CD4-positive, alpha-beta memory T cell (primary cell): ENCODE measurements at regions not wholly inside any gene's neighbourhood (a gene's known extent, or its start where the extent isn't known, plus 50 kb on each side); places are given as distances from the start of the nearest gene placed in this dataset.

Experiments
- CTCF ChIA-PET: fragments of 350-600 bp; sonication (Branson Sonifier 250); formaldehyde crosslinking; loops from one replicate; lab custom pipeline; 2021; ENCODE audit warnings: inconsistent platforms; ENCODE audit not compliant: partially characterized antibody; lab: Charles Lee
- POLR2A ChIA-PET: fragments of 350-600 bp; sonication (Branson Sonifier 250); formaldehyde crosslinking; loops from one replicate; lab custom pipeline; 2021; ENCODE audit not compliant: partially characterized antibody; lab: Charles Lee
- DNase-seq, 5 donors: peaks; one replicate each; pipeline versions ENCODE4 v3.0.0 to v3.0.0-alpha.2; 2020 to 2022; ENCODE audit warnings: mixed read lengths in 1 of 5
- H3K27ac ChIP-seq: one replicate; pipeline ENCODE4 v1.7.0; 2013; ENCODE audit warnings: low read depth, low read length
- H3K27me3 ChIP-seq: 2 replicates; pipeline ENCODE4 v1.7.0; 2013; ENCODE audit warnings: mild to moderate bottlenecking, low read length, moderate library complexity; ENCODE audit not compliant: insufficient read depth
- H3K36me3 ChIP-seq: 2 replicates; pipeline ENCODE4 v1.7.0; 2013; ENCODE audit warnings: mild to moderate bottlenecking, low read length, moderate library complexity; ENCODE audit not compliant: insufficient read depth
- H3K4me1 ChIP-seq: 2 replicates; pipeline ENCODE4 v1.7.0; 2013; ENCODE audit warnings: mild to moderate bottlenecking, low read length, moderate library complexity; ENCODE audit not compliant: insufficient read depth
- H3K4me3 ChIP-seq, 2 donors: one replicate each; pipeline ENCODE4 v1.7.0; 2013; ENCODE audit warnings: low read length in 2 of 2, mild to moderate bottlenecking in 1 of 2
- H3K9me3 ChIP-seq, 2 donors: one replicate each; pipeline ENCODE4 v1.7.0; 2013; ENCODE audit warnings: low read length in 2 of 2, control low read depth in 1 of 2; ENCODE audit not compliant: control insufficient read depth in 1 of 2
- H3K27ac Mint-ChIP-seq, 7 donors: one replicate each; pipeline ENCODE4 v1.8.0; 2020 to 2021; ENCODE audit warnings: mixed read lengths in 7 of 7, mild to moderate bottlenecking in 6 of 7, inconsistent platforms in 3 of 7, moderate library complexity in 3 of 7
- H3K27me3 Mint-ChIP-seq, 2 donors: one replicate each; pipeline ENCODE4 v1.8.0; 2020 to 2021; ENCODE audit warnings: mixed read lengths in 2 of 2
- H3K36me3 Mint-ChIP-seq, 2 donors: one replicate each; pipeline ENCODE4 v1.8.0; 2020 to 2021; ENCODE audit warnings: mixed read lengths in 2 of 2, inconsistent platforms in 1 of 2, mild to moderate bottlenecking in 1 of 2
- H3K4me1 Mint-ChIP-seq, 4 donors: one replicate each; pipeline ENCODE4 v1.8.0; 2020 to 2021; ENCODE audit warnings: mixed read lengths in 4 of 4, mild to moderate bottlenecking in 1 of 4
- H3K4me3 Mint-ChIP-seq, 8 donors: one replicate each; pipeline ENCODE4 v1.8.0; 2020 to 2021; ENCODE audit warnings: mixed read lengths in 8 of 8, mild to moderate bottlenecking in 7 of 8, moderate library complexity in 6 of 8, inconsistent platforms in 3 of 8
- H3K9me3 Mint-ChIP-seq, 8 donors: one replicate each; pipeline ENCODE4 v1.8.0; 2020 to 2021; ENCODE audit warnings: mixed read lengths in 8 of 8, mild to moderate bottlenecking in 5 of 8, inconsistent platforms in 3 of 8, moderate library complexity in 1 of 8
- intact Hi-C: fragments of 100-400 bp; cut with micrococcal nuclease; formaldehyde crosslinking; loops from one replicate; pipeline ENCODE4 v1.15.1; 2023

DNA sequence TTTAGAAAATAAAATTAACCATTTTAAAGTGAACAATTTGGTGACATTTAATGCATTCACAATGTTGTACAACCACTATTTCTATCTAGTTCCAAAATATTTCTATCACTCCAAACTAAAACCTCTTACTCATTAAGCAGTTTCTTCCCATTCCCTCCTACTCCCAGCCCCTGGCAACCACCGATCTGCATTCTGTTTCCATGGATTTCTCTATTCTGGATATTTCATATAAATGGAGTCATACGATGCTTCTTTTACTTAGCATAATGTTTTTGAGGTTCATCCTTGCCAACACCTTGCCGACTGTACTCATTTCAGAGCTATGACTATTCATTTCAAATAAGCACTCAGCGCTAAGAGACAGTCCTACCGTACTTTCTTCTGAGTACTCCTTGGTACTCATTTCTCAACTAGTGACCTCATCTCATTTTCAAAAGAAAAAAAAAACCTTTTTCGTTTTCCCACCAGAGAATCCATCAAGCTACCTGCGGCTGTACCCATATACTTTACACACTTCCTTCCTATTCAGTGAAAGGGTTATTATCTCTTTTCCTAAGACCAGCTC is 259.2 kb downstream of the UTRN start:
- CTCF ChIA-PET: no interaction called here
- POLR2A ChIA-PET: interaction anchor here (0.6 kb wide), 1 partner anchor 178 kb away, joined by 3 read pairs; no protein-coding TSS in a partner anchor
- intact Hi-C loops: no loop called here
- H3K27ac ChIP-seq: no peak overlapping the region
- H3K36me3 ChIP-seq: peaks cover 41% of the 10 kb centered on the region
- H3K4me3 Mint-ChIP-seq: peak overlapping the region in 1 of 8 donors; percentile 15
- H3K4me1 ChIP-seq: no peaks in the 10 kb centered on the region
- H3K4me1 Mint-ChIP-seq: peaks cover 4 to 22% (median 10%) of the 10 kb centered on the region in 4 donors
- no peak overlapping the region for H3K4me3 ChIP-seq
- peaks cover 69 to 78% of the 10 kb centered on the region in 2 donors for H3K36me3 Mint-ChIP-seq
- no peak for DNase-seq
- no peaks in the 10 kb centered on the region for H3K27me3 ChIP-seq
- H3K27me3 Mint-ChIP-seq: no peaks in the 10 kb centered on the region
- H3K9me3 ChIP-seq: no peaks in the 10 kb centered on the region
- H3K9me3 Mint-ChIP-seq: no peaks in the 10 kb centered on the region
- H3K27ac Mint-ChIP-seq: peak overlapping the region in 6 of 7 donors; percentile 10 to 77 (median 56)

DNA sequence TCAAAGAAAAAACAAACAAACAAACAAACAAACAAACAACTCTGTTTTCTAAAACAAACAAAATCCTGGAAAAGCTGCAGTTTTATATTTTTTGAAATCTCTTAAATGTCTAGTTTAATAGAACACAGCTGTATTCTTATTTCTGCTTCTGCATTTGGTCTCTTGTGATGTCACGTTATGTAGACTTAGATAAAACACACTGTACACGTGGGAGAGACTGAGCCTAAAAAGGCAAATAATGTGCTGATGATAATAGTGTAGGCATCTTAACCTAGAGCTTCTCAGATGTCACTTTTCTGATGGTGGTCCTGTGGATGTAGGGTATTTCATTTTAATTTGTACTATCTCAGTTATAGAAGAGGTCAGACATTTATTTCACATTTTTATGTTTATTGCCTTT is 261.7 kb downstream of the UTRN start:
- H3K27ac ChIP-seq: no peak overlapping the region
- Mint-ChIP-seq H3K36me3 (peaks cover 74 to 81% of the 10 kb centered on the region in 2 donors), H3K9me3 (no peaks in the 10 kb centered on the region), H3K4me3 (no peak overlapping the region), H3K27ac (peak overlapping the region in 1 of 7 donors; percentile 39), H3K27me3 (no peaks in the 10 kb centered on the region), H3K4me1 (peaks cover 4 to 22% (median 12%) of the 10 kb centered on the region in 4 donors)
- no peak overlapping the region for H3K4me3 ChIP-seq
- intact Hi-C loops: no loop called here
- CTCF ChIA-PET: interaction anchor here (1.3 kb wide), 1 partner anchor 232 kb away, joined by 3 read pairs; no protein-coding TSS in a partner anchor
- no peaks in the 10 kb centered on the region for H3K9me3 ChIP-seq
- POLR2A ChIA-PET: interaction anchor here (0.6 kb wide), 1 partner anchor 695 kb away, joined by 3 read pairs; no protein-coding TSS in a partner anchor
- H3K36me3 ChIP-seq: peaks cover 47% of the 10 kb centered on the region
- no peaks in the 10 kb centered on the region for H3K27me3 ChIP-seq
- DNase-seq: no peak
- H3K4me1 ChIP-seq: no peaks in the 10 kb centered on the region

DNA sequence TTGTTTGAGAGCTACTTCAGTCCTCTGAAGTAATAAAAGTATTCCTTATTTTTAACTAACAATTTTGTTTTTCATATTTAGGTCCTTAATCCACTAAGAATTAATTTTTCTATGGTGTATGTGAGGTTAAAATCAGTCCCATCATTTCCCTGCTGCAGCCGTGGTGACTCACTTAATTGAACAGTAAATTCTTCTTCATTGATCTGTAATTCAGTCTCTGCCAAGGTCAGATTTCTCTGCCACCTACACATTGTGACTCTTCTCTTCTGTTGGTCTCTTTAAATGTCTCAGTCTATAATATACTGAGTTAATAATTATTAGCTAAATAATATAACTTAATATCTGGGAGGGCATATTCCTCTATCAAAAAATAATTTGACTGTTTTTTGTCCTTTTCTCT is 262.3 kb downstream of the UTRN start:
- Mint-ChIP-seq H3K4me3 (no peak overlapping the region), H3K4me1 (peaks cover 4 to 20% (median 12%) of the 10 kb centered on the region in 4 donors)

DNA sequence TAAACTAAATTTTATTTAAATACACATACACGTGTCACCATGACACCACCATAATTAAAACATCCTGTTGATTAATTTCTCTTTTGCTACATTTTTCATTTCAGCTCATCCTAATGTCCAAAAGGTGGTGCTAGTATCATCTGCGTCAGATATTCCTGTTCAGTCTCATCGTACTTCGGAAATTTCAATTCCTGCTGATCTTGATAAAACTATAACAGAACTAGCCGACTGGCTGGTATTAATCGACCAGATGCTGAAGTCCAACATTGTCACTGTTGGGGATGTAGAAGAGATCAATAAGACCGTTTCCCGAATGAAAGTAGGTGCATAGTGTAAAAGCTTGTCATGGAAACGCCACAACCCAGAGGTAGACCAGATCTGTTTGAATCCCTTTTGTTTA is 263.4 kb downstream of the UTRN start:
- ChIA-PET POLR2A (no interaction called here), CTCF (no interaction called here)
- H3K27me3 ChIP-seq: no peaks in the 10 kb centered on the region
- Mint-ChIP-seq H3K36me3 (peaks cover 70 to 78% of the 10 kb centered on the region in 2 donors), H3K4me3 (no peak overlapping the region), H3K4me1 (peaks cover 4 to 17% (median 11%) of the 10 kb centered on the region in 4 donors), H3K9me3 (no peaks in the 10 kb centered on the region), H3K27ac (no peak overlapping the region), H3K27me3 (no peaks in the 10 kb centered on the region)
- H3K9me3 ChIP-seq: no peaks in the 10 kb centered on the region
- H3K4me1 ChIP-seq: no peaks in the 10 kb centered on the region
- intact Hi-C loops: no loop called here
- no peak overlapping the region for H3K4me3 ChIP-seq
- H3K27ac ChIP-seq: no peak overlapping the region
- DNase-seq: no peak
- H3K36me3 ChIP-seq: peaks cover 47% of the 10 kb centered on the region

More for the DNA sequence above, 262.3 kb downstream of the UTRN start:
- intact Hi-C loops: no loop called here
- Histone ChIP-seq H3K27ac (no peak overlapping the region), H3K27me3 (no peaks in the 10 kb centered on the region), H3K4me1 (no peaks in the 10 kb centered on the region), H3K9me3 (no peaks in the 10 kb centered on the region), H3K4me3 (no peak overlapping the region), H3K36me3 (peaks cover 47% of the 10 kb centered on the region)
- CTCF ChIA-PET: interaction anchor here (1.3 kb wide), 1 partner anchor 232 kb away, joined by 3 read pairs; no protein-coding TSS in a partner anchor
- no peak for DNase-seq
- Mint-ChIP-seq H3K9me3 (no peaks in the 10 kb centered on the region), H3K36me3 (peaks cover 74 to 81% of the 10 kb centered on the region in 2 donors), H3K27me3 (no peaks in the 10 kb centered on the region), H3K27ac (peak overlapping the region in 2 of 7 donors; percentile 62 to 81)
- POLR2A ChIA-PET: interaction anchor here (0.6 kb wide), 1 partner anchor 695 kb away, joined by 3 read pairs; no protein-coding TSS in a partner anchor

DNA sequence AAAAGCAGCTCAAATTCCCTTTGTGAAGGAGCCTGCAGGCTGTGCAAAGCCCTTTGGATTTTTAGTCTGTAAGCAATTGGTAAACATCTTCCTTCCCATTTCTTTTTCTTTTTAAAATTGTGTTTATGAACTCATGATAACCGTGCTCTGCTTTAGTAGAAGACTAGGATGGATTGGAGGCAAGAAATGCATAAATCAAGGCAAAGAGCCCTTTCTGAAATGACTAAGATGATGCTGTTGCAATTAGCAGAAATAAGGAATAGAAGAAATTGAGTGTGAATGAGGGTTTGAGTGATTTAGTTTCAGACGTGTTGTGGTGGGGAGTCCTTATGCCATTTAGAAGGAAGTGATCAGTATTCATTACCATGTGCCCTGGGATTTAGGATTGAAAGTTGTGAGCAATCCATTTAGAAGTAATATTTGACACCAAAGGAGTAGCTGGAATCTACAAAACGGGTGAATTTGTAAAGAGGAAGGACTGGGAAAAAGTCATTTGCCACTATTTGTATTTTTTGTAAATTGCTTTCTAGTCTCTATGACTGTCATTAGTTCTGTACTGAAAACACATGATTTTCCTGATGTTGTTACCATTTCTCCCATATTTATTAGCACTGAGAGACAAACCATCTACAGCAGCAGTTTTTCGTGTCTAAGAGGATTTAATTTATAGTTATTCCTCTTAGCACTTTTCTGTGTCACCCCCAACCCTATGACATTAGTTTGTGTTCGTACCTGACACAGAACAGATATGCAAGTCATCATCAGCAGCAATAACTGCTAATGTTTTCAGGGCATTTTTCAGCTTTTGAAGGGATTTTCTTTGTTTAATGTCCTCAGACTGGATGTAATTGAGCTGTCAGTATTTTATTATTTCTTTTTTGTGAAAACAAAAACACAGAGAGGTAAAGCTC is 265.0 kb downstream of the UTRN start:
- peaks cover 41% of the 10 kb centered on the region for H3K36me3 ChIP-seq
- peak overlapping the region in 5 of 7 donors; percentile 3 to 34 (median 10) for H3K27ac Mint-ChIP-seq

DNA sequence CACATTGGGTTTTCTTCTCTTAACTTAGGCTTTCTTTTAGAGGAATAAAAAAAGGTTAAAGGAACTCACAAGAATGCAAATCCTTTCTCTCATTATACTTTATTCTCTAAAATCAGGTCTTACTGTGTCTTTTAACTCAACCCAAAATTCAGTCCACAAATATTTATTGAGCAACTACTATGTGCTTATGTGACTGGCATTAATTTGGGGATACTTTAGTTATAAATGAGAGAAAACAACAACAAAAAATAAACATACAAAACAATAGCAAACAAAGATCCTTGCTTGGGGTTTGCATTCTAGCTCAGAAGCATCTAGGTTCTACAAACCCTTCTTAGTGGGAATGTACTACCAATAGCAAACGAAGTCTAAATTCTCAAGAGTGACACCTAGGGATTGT is 266.2 kb downstream of the UTRN start:
- Mint-ChIP-seq H3K27ac (peak overlapping the region in 1 of 7 donors; percentile 1), H3K9me3 (no peaks in the 10 kb centered on the region), H3K4me1 (peaks cover 1 to 5% (median 4%) of the 10 kb centered on the region in 4 donors), H3K4me3 (no peak overlapping the region), H3K27me3 (no peaks in the 10 kb centered on the region), H3K36me3 (peaks cover 77 to 79% of the 10 kb centered on the region in 2 donors)
- POLR2A ChIA-PET: interaction anchor here (0.8 kb wide), 1 partner anchor 133 kb away, joined by 3 read pairs; no protein-coding TSS in a partner anchor
- Histone ChIP-seq H3K27me3 (no peaks in the 10 kb centered on the region), H3K4me3 (no peak overlapping the region), H3K9me3 (no peaks in the 10 kb centered on the region), H3K36me3 (peaks cover 41% of the 10 kb centered on the region), H3K27ac (no peak overlapping the region), H3K4me1 (no peaks in the 10 kb centered on the region)
- no peak for DNase-seq
- CTCF ChIA-PET: no interaction called here
- intact Hi-C loops: no loop called here

More for the DNA sequence above, 265.0 kb downstream of the UTRN start:
- H3K4me1 ChIP-seq: no peaks in the 10 kb centered on the region
- Mint-ChIP-seq H3K4me3 (no peak overlapping the region), H3K4me1 (peaks cover 0 to 8% (median 4%) of the 10 kb centered on the region in 4 donors), H3K27me3 (no peaks in the 10 kb centered on the region), H3K9me3 (no peaks in the 10 kb centered on the region), H3K36me3 (peaks cover 72 to 78% of the 10 kb centered on the region in 2 donors)
- H3K27me3 ChIP-seq: no peaks in the 10 kb centered on the region
- intact Hi-C loops: no loop called here
- ChIA-PET CTCF (interaction anchor here (0.7 kb wide), 1 partner anchor 12 kb away, joined by 3 read pairs; no protein-coding TSS in a partner anchor), POLR2A (no interaction called here)
- H3K9me3 ChIP-seq: no peaks in the 10 kb centered on the region
- no peak overlapping the region for H3K27ac ChIP-seq
- DNase-seq: no peak
- H3K4me3 ChIP-seq: no peak overlapping the region

DNA sequence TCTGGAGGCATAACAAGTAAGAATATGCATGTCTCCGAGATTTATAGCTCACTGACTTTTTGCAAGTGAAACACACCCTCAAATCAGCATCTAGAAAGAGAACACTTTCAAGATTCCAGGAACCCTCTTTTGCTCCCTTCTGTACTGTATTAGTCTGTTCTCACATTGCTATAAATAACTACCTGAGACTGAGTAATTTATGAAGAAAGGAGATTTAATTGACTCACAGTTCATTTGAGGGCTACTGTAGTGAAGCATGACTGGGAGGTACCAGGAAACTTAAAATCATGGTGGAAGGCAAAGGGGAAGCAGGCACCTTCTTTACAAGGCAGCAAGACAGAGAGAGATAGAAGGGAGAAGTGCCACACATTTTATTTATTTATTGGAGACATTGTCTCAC is 269.9 kb downstream of the UTRN start:
- H3K36me3 Mint-ChIP-seq: peaks cover 64 to 71% of the 10 kb centered on the region in 2 donors
- H3K4me3 ChIP-seq: no peak overlapping the region
- ChIA-PET CTCF (interaction anchor here (1.1 kb wide), 1 partner anchor 12 kb away, joined by 4 read pairs; no protein-coding TSS in a partner anchor), POLR2A (no interaction called here)
- H3K4me1 ChIP-seq: peaks cover 15% of the 10 kb centered on the region
- peaks cover 0 to 1% (median 0%) of the 10 kb centered on the region in 8 donors for H3K9me3 Mint-ChIP-seq
- peaks cover 14 to 24% (median 19%) of the 10 kb centered on the region in 4 donors for H3K4me1 Mint-ChIP-seq
- H3K27me3 Mint-ChIP-seq: no peaks in the 10 kb centered on the region
- H3K36me3 ChIP-seq: peaks cover 34% of the 10 kb centered on the region
- no peaks in the 10 kb centered on the region for H3K9me3 ChIP-seq
- DNase-seq: no peak
- no peak overlapping the region for H3K27ac ChIP-seq
- no peaks in the 10 kb centered on the region for H3K27me3 ChIP-seq
- H3K27ac Mint-ChIP-seq: peak overlapping the region in 2 of 7 donors; percentile 43 to 67
- intact Hi-C loops: no loop called here
- H3K4me3 Mint-ChIP-seq: no peak overlapping the region
